Upper lobe of right lung (tissue), 1 donor: ENCODE measurements at regions not wholly inside any gene's neighbourhood (a gene's known extent, or its start where the extent isn't known, plus 50 kb on each side); places are given as distances from the start of the nearest gene placed in this dataset.
"Not testable (repeated sequence)": the region's sequence is repeated elsewhere in the genome, so short reads cannot be mapped to it uniquely, and the experiment has no call there.

Experiments
- ATAC-seq: fragments of 200-7000 bp; cut with Tn5 transposase; one replicate; pipeline ENCODE4 v1.9.1; 2020; ENCODE audit warnings: mild to moderate bottlenecking, moderate library complexity
- DNase-seq: peaks from one replicate; pipeline ENCODE4 v3.0.0-alpha.2; 2020
- H3K27ac ChIP-seq: fragments of 200-600 bp; one replicate; pipeline ENCODE4 v1.8.0; 2022
- H3K27me3 ChIP-seq: fragments of 200-600 bp; one replicate; pipeline ENCODE4 v1.8.0; 2022; ENCODE audit warnings: mild to moderate bottlenecking
- H3K36me3 ChIP-seq: fragments of 200-600 bp; one replicate; pipeline ENCODE4 v1.8.0; 2022
- H3K4me1 ChIP-seq: fragments of 200-600 bp; one replicate; pipeline ENCODE4 v1.8.0; 2022
- H3K4me3 ChIP-seq: fragments of 200-600 bp; one replicate; pipeline ENCODE4 v1.8.0; 2022; ENCODE audit warnings: mild to moderate bottlenecking
- H3K9me3 ChIP-seq: fragments of 200-600 bp; one replicate; pipeline ENCODE4 v1.8.0; 2022
- intact Hi-C: fragments of 100-400 bp; cut with DNase I; formaldehyde crosslinking; loops from one replicate; pipeline ENCODE4 v1.11.0; 2022
- TF ChIP-seq, protein P1 (sequence below): fragments of 200-600 bp; IDR thresholded peaks from one replicate; pipeline ENCODE4 v1.8.0; 2022; ENCODE audit warnings: antibody characterized with exemption
- donor health status: DM: no; HTN: yes; CAD: no; lungs with severe emphysema.

DNA sequence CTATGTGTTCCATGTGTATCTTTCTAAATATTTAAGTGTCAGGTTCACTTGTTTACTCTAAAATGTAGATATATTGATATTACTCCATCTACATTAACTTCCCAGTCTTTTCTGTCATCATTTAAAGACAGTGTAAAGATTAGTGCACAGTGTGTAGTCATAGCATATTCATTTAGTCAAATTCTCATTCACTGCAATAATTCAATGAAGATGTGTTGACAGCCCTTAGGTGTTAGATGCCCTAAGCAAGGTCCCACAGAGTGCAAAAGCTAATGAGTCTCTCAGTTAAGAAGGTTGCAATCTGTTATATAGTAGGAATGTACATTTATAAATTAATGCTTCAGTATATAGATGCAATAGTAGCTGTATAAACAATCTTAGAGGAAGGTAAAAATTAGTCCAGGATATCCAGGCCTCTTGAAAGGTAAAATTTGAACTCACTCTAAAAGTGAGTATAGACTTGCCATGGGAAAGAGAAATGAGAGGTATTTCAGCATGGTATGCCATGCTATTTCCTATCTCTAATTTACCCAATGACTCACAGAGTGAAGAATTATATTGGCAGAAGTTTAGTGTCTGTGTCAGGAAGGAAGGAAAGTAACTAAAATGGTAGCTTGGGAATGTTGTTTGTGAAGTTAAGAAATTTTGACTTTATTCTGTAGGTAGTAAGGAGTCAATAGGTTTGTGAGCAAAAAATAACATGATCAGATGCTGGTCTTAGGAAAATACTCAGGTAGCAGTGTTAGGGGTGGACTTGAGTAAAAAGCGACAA is 969.9 kb upstream of the CITED2 start:
- intact Hi-C loops, result no loop called here
- H3K4me1 ChIP-seq, result peaks cover 25% of the 10 kb centered on the region
- no peaks in the 10 kb centered on the region for H3K9me3 ChIP-seq
- no peak overlapping the region for H3K27ac ChIP-seq
- no peak overlapping the region for H3K4me3 ChIP-seq
- DNase-seq (no peak), ATAC-seq (no peak)
- no peaks in the 10 kb centered on the region for H3K27me3 ChIP-seq
- TF ChIP-seq, protein P1, sequence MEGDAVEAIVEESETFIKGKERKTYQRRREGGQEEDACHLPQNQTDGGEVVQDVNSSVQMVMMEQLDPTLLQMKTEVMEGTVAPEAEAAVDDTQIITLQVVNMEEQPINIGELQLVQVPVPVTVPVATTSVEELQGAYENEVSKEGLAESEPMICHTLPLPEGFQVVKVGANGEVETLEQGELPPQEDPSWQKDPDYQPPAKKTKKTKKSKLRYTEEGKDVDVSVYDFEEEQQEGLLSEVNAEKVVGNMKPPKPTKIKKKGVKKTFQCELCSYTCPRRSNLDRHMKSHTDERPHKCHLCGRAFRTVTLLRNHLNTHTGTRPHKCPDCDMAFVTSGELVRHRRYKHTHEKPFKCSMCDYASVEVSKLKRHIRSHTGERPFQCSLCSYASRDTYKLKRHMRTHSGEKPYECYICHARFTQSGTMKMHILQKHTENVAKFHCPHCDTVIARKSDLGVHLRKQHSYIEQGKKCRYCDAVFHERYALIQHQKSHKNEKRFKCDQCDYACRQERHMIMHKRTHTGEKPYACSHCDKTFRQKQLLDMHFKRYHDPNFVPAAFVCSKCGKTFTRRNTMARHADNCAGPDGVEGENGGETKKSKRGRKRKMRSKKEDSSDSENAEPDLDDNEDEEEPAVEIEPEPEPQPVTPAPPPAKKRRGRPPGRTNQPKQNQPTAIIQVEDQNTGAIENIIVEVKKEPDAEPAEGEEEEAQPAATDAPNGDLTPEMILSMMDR, result no peak
- H3K36me3 ChIP-seq, result no peaks in the 10 kb centered on the region

GRCh38 chr6:140343128-140343527 is 968.7 kb upstream of the CITED2 start:
- Histone ChIP-seq H3K4me1 (peaks cover 25% of the 10 kb centered on the region), H3K36me3 (no peaks in the 10 kb centered on the region), H3K27me3 (no peaks in the 10 kb centered on the region), H3K27ac (no peak overlapping the region), H3K4me3 (no peak overlapping the region), H3K9me3 (no peaks in the 10 kb centered on the region)
- TF ChIP-seq, protein P1, result no peak
- ATAC-seq, result no peak
- intact Hi-C loops, result no loop called here
- DNase-seq, result no peak

DNA sequence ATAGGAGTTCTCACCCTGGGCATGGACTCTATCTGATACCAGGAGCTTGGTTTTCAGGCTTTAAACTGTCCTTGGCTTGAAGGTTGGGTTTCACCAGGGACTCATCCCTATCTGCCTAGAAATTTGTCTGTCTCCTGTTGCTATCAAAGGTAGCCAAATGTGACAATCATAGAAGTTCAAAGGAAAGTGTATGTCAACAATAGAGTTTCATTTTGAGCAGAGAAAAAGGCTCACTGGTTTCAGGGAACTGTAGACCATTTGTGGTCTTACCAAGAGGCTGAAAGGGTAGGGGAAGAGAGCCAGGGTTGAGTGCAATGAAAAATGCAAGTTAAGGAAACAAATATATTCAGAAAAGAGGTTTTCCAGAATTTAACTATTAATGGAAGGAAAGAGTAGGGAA is 966.8 kb upstream of the CITED2 start:
- ATAC-seq, result no peak
- DNase-seq, result no peak
- H3K36me3 ChIP-seq, result no peaks in the 10 kb centered on the region
- no peaks in the 10 kb centered on the region for H3K9me3 ChIP-seq
- no peak overlapping the region for H3K27ac ChIP-seq
- TF ChIP-seq, protein P1, result no peak
- no peak overlapping the region for H3K4me3 ChIP-seq
- intact Hi-C loops, result no loop called here
- H3K4me1 ChIP-seq, result peaks cover 18% of the 10 kb centered on the region
- no peaks in the 10 kb centered on the region for H3K27me3 ChIP-seq

DNA sequence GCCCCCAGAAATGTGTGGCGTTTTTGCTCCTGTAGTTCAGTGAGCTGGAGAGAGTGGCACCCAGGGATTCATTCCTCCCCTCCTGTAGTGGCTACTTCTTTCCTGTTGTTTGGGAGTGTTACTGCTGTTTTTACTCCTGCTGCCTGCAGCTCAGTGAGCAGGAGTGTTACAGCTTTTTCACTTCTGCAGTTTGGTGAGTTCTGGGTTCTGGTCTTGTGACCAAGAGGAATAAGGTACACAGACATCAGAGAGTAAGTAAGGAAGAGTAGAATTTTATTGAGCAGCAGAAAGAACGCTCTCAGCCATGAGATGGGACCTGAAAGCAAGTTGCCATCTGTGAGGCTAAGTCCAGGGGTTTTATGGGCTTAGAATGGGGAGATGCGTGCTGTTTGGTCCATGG is 966.3 kb upstream of the CITED2 start:
- no peak overlapping the region for H3K27ac ChIP-seq
- no peak overlapping the region for H3K4me3 ChIP-seq
- intact Hi-C loops, result no loop called here
- no peaks in the 10 kb centered on the region for H3K36me3 ChIP-seq
- DNase-seq (no peak), ATAC-seq (no peak)
- H3K9me3 ChIP-seq, result no peaks in the 10 kb centered on the region
- H3K27me3 ChIP-seq, result no peaks in the 10 kb centered on the region
- TF ChIP-seq, protein P1, result no peak
- peaks cover 13% of the 10 kb centered on the region for H3K4me1 ChIP-seq

- ATAC-seq, H3K4me1 ChIP-seq, H3K27me3 ChIP-seq, DNase-seq, H3K4me3 ChIP-seq, H3K27ac ChIP-seq, H3K36me3 ChIP-seq, H3K9me3 ChIP-seq, intact Hi-C loops: not testable (repeated sequence)
Measured at GRCh38 chr6:140339084-140339483, 964.6 kb upstream of the CITED2 start.

DNA sequence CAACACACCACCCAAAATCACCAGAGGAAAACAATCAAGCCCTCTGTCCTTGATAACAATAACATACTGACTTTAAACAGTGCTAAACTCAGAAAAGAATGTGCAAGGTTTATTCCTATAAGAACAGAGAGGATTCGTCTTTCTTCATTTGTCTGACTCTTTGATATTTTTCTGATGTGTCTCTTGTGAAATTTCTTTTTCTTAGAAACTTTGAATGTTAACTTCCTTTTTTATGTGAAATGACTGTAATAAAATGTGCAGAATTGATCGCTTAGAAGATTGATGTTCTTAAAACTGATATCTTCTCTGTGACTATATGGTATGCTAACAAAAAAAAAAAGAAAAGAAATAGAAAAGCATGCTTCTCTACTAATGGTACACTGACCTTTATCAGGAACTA is 947.4 kb upstream of the CITED2 start:
- TF ChIP-seq, protein P1, result no peak
- no peak for DNase-seq
- no peak for ATAC-seq
- no peaks in the 10 kb centered on the region for H3K36me3 ChIP-seq
- no peak overlapping the region for H3K4me3 ChIP-seq
- no peak overlapping the region for H3K27ac ChIP-seq
- H3K27me3 ChIP-seq, result no peaks in the 10 kb centered on the region
- intact Hi-C loops, result no loop called here
- H3K9me3 ChIP-seq, result no peaks in the 10 kb centered on the region
- H3K4me1 ChIP-seq, result peaks cover 15% of the 10 kb centered on the region
